ENCODE measurements at regions not wholly inside any gene's neighbourhood (a gene's known extent, or its start where the extent isn't known, plus 50 kb on each side); places are given as distances from the start of the nearest gene placed in this dataset.

DNA sequence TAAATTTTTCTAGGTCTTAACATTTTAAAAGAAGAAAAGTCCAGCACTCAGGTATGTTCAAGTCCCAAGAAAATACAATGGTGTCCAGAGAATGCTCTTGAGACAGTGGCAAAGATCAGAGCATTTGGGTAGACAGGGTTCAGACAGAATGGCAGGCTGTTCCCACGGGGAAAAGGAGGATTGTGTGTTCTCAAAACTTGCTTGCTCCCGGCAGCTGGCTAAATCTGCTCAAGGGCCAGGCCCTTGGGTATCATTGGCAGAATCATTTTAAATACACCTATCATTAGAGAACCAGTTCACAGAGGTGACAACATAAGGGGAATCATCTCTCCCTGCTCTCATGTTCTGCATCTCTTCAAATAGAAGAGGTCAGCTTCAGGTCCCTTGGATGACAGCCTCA, 456.3 kb downstream of the DTHD1 start:
- Histone ChIP-seq H3K9me3 (ENCODE audit: control insufficient read depth in 1 of 2, insufficient read depth in 1 of 2, low read length in 2 of 2) (no peaks in the 10 kb centered on the region), H3K4me3 (ENCODE audit: low read length) (no peak overlapping the region), H3K36me3 (ENCODE audit: insufficient read depth, low read length) (no peaks in the 10 kb centered on the region), H3K4me1 (ENCODE audit: insufficient read depth, low read length) (no peaks in the 10 kb centered on the region), H3K27me3 (ENCODE audit: control insufficient read depth in 1 of 2, insufficient read depth in 2 of 2, low read length in 2 of 2) (no peaks in the 10 kb centered on the region), H3K27ac (ENCODE audit: low read depth in 1 of 2, low read length in 2 of 2) (no peak overlapping the region)
- H3K9me3 Mint-ChIP-seq: no peaks in the 10 kb centered on the region
- ChIA-PET CTCF (no interaction called here), POLR2A (no interaction called here)
- H3K36me3 Mint-ChIP-seq (ENCODE audit: low read depth): no peaks in the 10 kb centered on the region
- intact Hi-C loops (cut with DNase I, micrococcal nuclease): no loop called here
- H3K27ac Mint-ChIP-seq: no peak overlapping the region
- no peaks in the 10 kb centered on the region for H3K4me1 Mint-ChIP-seq (ENCODE audit: low read depth)
- ATAC-seq (ENCODE audit: poor library complexity) (no peak), DNase-seq (no peak)
- no peak overlapping the region for H3K4me3 Mint-ChIP-seq
- no peaks in the 10 kb centered on the region for H3K27me3 Mint-ChIP-seq
- TF ChIP-seq, protein P1, sequence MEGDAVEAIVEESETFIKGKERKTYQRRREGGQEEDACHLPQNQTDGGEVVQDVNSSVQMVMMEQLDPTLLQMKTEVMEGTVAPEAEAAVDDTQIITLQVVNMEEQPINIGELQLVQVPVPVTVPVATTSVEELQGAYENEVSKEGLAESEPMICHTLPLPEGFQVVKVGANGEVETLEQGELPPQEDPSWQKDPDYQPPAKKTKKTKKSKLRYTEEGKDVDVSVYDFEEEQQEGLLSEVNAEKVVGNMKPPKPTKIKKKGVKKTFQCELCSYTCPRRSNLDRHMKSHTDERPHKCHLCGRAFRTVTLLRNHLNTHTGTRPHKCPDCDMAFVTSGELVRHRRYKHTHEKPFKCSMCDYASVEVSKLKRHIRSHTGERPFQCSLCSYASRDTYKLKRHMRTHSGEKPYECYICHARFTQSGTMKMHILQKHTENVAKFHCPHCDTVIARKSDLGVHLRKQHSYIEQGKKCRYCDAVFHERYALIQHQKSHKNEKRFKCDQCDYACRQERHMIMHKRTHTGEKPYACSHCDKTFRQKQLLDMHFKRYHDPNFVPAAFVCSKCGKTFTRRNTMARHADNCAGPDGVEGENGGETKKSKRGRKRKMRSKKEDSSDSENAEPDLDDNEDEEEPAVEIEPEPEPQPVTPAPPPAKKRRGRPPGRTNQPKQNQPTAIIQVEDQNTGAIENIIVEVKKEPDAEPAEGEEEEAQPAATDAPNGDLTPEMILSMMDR (IDR thresholded peaks at IDR 0.05): no peak

DNA sequence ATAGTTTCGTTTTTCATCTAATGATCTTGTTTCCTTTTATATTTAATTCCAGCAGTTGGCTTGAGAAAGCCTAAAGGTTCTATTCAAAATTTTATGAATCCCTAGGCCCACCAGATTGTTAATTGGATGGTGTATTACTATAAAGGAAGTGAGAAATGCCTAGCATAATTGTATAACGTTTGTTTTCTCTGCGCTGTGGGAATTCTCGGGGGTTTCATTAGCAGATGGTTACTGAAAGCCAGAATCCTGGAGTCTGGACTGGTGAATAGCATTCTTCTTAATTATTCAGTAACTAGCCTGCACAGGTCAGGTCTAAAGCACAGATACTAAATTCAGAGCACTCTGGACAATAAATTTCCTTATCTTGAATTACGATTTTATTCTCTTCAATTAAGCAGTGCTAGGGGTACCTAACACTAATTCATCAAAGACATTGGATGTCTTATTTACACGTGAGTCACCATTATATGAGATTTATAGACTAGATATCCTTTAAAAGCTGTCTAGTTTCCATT, 459.4 kb downstream of the DTHD1 start:
- no peaks in the 10 kb centered on the region for H3K9me3 ChIP-seq (ENCODE audit: control insufficient read depth in 1 of 2, insufficient read depth in 1 of 2, low read length in 2 of 2)
- no peaks in the 10 kb centered on the region for H3K4me1 ChIP-seq (ENCODE audit: insufficient read depth, low read length)
- CTCF ChIA-PET: no interaction called here
- H3K27ac Mint-ChIP-seq: no peak overlapping the region
- no peaks in the 10 kb centered on the region for H3K36me3 ChIP-seq (ENCODE audit: insufficient read depth, low read length)
- no peak overlapping the region for H3K4me3 Mint-ChIP-seq
- H3K27me3 Mint-ChIP-seq: no peaks in the 10 kb centered on the region
- no peak overlapping the region for H3K4me3 ChIP-seq (ENCODE audit: low read length)
- no peak for DNase-seq
- H3K9me3 Mint-ChIP-seq: no peaks in the 10 kb centered on the region
- H3K36me3 Mint-ChIP-seq (ENCODE audit: low read depth): no peaks in the 10 kb centered on the region
- H3K27ac ChIP-seq (ENCODE audit: low read depth in 1 of 2, low read length in 2 of 2): no peak overlapping the region
- H3K27me3 ChIP-seq (ENCODE audit: control insufficient read depth in 1 of 2, insufficient read depth in 2 of 2, low read length in 2 of 2): no peaks in the 10 kb centered on the region
- intact Hi-C loops (cut with DNase I, micrococcal nuclease): no loop called here
- no peaks in the 10 kb centered on the region for H3K4me1 Mint-ChIP-seq (ENCODE audit: low read depth)
- TF ChIP-seq, protein P1 (IDR thresholded peaks at IDR 0.05): no peak
- POLR2A ChIA-PET: no interaction called here
- ATAC-seq (ENCODE audit: poor library complexity): no peak

DNA sequence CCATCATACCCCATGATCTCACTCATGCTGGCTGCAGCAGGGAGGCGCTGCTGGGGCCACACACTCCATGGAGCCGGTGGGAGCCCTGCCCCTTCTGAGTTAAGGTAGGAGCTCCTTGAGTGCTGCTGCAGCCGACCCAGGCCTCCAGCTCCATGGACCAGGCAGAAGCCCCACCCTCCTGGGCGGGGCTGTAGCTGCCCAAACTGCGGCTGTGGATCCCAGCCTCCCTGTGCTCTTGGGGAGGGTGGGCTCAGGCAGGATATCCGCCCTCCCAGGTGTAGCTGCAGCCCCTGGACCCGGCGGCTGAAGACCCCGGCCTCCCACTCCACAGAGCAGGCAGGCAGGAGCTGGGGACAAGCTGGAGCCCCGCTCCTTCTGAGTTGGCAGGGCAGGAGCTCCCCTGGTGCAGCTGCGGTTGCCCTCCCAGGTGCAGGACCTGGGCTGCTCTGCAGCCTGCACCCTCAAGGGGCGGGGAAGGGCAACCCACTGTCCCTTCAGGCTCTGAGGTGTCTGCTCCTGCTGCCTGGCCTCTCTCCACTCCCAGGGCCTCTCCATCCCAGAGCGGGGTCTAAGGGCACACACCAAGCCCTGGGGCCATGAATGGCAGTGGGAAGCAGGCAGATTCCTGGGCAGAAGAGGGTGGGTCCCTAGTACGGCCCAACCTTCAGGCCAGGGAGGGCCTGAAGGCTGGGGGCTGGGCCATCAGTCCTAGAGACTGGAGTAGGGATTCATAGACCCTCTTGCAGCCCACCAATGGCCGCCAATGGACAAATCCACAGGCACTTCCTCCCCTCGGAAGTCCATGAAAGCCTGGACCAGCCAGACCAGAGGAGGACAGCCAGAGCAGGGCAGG, 466.1 kb downstream of the DTHD1 start:
- POLR2A ChIA-PET: no interaction called here
- no peak overlapping the region for H3K4me3 Mint-ChIP-seq
- no peaks in the 10 kb centered on the region for H3K4me1 Mint-ChIP-seq (ENCODE audit: low read depth)
- H3K36me3 Mint-ChIP-seq (ENCODE audit: low read depth): no peaks in the 10 kb centered on the region
- ATAC-seq (ENCODE audit: poor library complexity) (no peak), DNase-seq (no peak)
- TF ChIP-seq, protein P1 (IDR thresholded peaks at IDR 0.05): no peak
- CTCF ChIA-PET: no interaction called here
- Histone ChIP-seq H3K4me1 (ENCODE audit: insufficient read depth, low read length) (no peaks in the 10 kb centered on the region), H3K27me3 (ENCODE audit: control insufficient read depth in 1 of 2, insufficient read depth in 2 of 2, low read length in 2 of 2) (no peaks in the 10 kb centered on the region), H3K27ac (ENCODE audit: low read depth in 1 of 2, low read length in 2 of 2) (no peak overlapping the region), H3K4me3 (ENCODE audit: low read length) (no peak overlapping the region), H3K36me3 (ENCODE audit: insufficient read depth, low read length) (no peaks in the 10 kb centered on the region), H3K9me3 (ENCODE audit: control insufficient read depth in 1 of 2, insufficient read depth in 1 of 2, low read length in 2 of 2) (peaks cover 0 to 10% of the 10 kb centered on the region in 2 experiments)
- H3K9me3 Mint-ChIP-seq: no peaks in the 10 kb centered on the region
- no peaks in the 10 kb centered on the region for H3K27me3 Mint-ChIP-seq
- H3K27ac Mint-ChIP-seq: no peak overlapping the region
- intact Hi-C loops (cut with DNase I, micrococcal nuclease): no loop called here

All from CD4-positive, alpha-beta T cell (primary cell).